GM21528 (cell line): ENCODE measurements at regions not wholly inside any gene's neighbourhood (a gene's known extent, or its start where the extent isn't known, plus 50 kb on each side); places are given as distances from the start of the nearest gene placed in this dataset.
"Not testable (repeated sequence)": the region's sequence is repeated elsewhere in the genome, so short reads cannot be mapped to it uniquely, and the experiment has no call there.

ENCODE experiments used
- ATAC-seq: cut with Tn5 transposase; IDR thresholded peaks from one replicate; pipeline ENCODE4 v1.9.1; 2021; ENCODE audit warnings: mild to moderate bottlenecking, moderate library complexity; ENCODE audit not compliant: unreplicated experiment, low FRiP score

GRCh38 chr5:72760259-72760658, 56.2 kb upstream of the TNPO1 start:
- ATAC-seq = no peak

- ATAC-seq = no peak
These were observed 63.6 kb upstream of the TNPO1 start for GRCh38 chr5:72752909-72753308.

DNA sequence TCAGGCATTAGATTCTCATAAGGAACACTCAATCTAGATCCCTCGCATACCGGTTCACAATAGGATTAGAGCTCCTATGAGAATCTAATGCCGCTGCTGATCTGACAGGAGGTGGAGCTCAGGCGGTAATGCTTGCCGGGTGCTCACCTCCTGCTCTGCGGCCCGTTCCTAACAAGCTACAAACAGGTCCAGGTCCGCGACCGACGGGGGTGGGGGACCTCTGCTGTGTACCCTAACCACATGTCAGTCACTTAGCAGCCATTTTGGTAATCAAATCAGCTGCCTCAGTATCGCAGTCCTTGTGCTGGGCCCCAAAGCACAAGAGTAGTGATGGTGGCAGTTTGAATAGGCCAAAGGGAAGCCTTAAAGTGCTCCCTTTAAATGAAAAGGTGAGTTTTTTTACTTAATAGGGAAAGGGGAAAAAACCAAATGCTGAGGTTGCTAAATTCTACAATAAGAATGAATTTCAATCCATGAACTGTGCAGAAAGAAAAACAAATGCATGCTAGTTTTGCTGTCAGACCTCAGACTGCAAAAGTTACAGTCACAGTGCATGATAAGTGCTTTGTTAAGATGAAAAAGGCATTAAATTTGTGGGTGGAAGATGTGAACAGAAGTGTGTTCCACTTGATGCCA, 67.0 kb upstream of the TNPO1 start:
- ATAC-seq = no peak

DNA sequence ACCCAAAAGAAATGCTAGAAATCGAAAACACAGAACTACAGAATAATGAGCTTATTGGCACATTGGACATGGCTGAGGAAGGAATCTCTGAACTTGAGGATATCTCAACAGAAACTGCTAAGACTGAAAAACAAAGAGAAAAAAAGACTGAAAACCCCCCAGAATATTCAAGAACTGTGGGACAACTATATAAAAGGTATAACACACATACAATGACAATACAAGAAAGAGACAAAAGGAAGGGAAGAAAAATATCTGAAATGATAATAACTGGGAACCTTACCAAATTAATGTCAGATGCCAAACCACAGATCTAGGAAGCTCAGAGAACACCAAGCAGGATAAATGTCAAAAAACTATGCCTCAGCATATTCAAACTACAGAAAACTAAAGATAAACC, 68.6 kb upstream of the TNPO1 start:
- ATAC-seq = no peak

DNA sequence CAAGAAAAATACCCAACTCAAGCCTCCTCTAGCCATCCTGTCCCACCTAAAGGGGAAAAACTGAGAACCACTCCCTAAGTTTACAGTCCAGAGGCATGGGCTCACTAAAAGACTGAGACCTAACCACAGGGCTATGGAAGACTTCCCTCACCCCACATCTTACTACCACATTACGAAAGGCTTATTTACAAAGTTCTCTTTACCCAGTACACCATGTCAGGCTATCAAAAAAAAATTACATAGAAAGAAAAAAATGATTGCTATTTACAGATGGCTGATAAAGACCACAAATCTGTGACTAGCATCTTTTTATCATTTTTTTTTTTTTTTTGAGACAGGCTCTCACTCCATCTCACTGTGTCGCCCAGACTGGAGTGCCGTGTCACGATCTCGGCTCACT, 69.7 kb upstream of the TNPO1 start:
- no peak for ATAC-seq

GRCh38 chr5:72744136-72744535, 72.3 kb upstream of the TNPO1 start:
- ATAC-seq = no peak

GRCh38 chr5:72741805-72742204, 74.7 kb upstream of the TNPO1 start:
- ATAC-seq = no peak

GRCh38 chr5:72733810-72734209, 82.7 kb upstream of the TNPO1 start:
- ATAC-seq = no peak

GRCh38 chr5:72723581-72723980, 92.9 kb upstream of the TNPO1 start:
- no peak for ATAC-seq

DNA sequence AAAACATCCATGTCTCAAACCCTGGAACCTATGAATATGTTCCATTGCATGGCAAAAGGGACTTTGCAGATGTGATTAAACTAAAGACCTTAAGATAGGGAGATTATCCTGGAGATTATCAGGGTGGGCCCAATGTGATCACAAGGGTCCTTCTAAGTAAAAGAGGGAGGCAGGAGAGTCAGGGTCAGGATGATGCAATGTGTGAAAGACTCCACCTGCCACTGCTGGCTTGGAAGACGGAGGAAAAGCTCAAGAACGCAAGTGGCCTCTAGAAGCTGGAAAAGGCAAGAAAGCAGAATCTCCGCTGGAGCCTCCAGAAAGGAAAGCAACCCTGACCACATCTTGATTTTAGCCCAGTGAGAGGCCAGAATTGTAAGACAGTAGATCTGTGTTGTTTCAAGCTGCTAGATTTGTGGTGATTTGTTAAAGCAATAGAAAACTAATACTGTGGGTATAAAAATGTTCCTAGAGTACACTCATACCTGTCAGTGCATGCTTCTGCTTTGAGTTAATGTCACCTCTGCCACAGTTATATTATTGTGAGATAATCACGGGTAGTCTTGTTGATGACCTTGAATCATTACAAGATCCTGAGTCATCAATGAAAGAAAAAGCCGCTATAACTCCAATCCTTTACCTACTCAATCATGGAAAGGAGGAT, 93.5 kb upstream of the TNPO1 start:
- ATAC-seq = no peak

DNA sequence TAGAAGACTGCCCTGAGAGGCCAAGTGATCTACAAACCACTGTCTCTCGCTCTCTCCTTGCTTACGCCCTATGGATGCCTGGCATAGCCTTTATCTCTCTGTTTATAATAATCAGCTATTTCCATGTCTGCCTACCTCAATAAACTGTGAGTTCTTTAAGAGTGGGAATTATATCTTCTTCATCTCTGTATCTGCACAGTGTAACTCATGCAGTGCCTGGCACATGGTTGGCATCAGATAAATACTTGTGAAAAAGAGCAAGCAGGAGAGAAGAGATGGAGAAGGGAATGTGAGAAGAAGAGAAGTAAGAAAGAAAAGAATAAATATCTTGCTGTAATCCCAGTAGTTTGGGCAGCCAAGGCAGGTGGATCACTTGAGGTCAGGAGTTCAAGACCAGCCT, 94.6 kb upstream of the TNPO1 start:
- ATAC-seq = no peak

DNA sequence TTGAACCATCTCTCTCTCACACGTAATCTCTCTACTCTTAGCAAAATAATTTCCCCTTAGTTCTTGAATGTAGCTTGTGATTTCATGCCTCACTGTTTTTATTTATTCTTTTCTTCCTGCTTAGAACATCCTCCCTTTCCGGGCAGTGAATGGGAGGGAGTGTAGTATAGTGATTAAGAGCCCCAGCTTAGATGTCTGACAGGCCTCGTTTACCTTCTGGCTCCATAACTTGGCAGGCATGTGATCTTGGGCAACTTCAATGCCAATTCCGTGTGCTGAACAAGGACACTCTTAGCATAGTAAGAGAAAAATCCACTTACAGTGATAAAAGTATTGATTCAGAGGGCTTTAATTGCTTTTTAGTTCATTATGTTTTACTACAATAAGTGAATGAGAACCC, 96.3 kb upstream of the TNPO1 start:
- ATAC-seq = no peak

- no peak for ATAC-seq
These were observed 105.1 kb upstream of the TNPO1 start for GRCh38 chr5:72711351-72711750.

GRCh38 chr5:72709341-72709740, 107.1 kb upstream of the TNPO1 start:
- no peak for ATAC-seq

DNA sequence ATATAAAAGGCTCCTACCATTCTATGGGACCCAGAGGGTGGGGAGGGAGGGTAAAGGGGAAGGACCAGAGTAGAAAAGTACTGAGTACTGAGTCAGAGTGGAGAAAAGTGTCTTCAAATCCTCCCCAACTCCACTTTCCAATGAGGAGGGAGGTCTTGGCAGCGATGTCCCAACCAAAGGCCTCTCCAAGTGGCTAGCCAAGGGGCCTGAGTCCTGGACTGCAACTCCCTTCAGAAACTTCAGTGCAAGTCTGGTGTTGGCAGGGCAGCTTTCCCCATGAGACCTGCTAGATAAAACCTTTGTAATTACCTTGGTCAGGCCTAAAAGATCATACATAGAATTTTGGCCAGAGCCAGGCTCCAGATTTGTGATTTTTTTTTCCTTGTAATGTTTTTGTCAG, 111.3 kb upstream of the TNPO1 start:
- no peak for ATAC-seq

GRCh38 chr5:72703876-72704275, 112.6 kb upstream of the TNPO1 start:
- ATAC-seq = no peak

GRCh38 chr5:72702881-72703434, 113.5 kb upstream of the TNPO1 start:
- no peak for ATAC-seq

GRCh38 chr5:72702105-72702504, 114.4 kb upstream of the TNPO1 start:
- ATAC-seq = not testable (repeated sequence)

DNA sequence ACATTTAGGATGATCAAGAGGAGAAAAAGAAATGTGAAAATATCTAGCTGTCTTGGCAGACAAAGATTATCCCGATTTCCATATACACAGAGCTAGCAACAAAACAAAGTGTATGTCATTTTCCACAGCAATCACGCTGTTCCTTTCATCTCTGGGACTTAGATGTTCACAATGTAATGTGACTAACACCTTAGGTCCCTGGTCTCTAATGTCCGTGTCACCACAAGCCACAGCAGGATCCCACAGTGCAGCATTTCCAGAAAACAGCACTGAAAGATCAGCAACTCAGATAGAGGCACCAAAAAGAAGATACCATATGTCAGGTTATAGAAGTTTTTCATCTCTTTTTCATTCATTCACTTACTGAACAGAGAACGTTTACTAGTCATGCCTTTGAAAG, 118.0 kb upstream of the TNPO1 start:
- ATAC-seq = no peak

DNA sequence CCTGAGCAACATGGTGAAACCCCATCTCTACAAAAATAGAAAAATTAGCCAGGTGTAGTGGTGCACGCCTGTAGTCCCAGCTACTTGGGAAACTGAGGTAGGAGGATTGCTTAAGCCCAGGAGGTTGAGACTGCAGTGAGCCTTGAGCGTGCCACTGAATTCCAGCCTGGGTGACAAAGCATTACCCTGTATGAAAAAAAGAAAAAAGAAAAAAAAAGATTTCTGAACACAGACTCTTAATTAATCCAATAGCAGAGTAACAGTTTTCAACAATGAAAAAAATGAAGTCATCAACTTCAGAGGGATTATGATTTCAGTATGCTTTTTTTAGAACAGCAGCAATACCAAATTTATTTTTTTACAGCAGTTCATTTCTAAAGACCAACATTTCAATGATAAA, 118.8 kb upstream of the TNPO1 start:
- no peak for ATAC-seq

DNA sequence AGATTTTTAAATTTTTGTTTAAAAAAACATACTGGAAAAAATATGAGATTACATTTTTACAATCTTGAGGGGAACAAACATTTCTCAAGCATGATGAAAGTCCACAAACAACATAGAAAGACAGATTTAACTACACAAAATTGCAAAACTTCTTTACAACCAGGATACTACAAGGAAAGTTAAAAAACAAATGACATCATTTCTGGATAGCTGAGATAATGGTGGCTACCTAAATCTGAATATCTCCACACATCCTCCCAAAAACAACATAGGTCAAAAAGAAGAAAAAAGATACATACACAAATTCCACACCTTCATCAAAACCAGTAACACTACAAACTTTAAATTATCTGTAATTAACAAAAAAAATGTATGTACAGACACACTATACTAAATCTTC, 120.8 kb upstream of the TNPO1 start:
- ATAC-seq = no peak

GRCh38 chr5:72694856-72695255, 121.6 kb upstream of the TNPO1 start:
- no peak for ATAC-seq
